ENCODE measurements at regions not wholly inside any gene's neighbourhood (a gene's known extent, or its start where the extent isn't known, plus 50 kb on each side); places are given as distances from the start of the nearest gene placed in this dataset.

DNA sequence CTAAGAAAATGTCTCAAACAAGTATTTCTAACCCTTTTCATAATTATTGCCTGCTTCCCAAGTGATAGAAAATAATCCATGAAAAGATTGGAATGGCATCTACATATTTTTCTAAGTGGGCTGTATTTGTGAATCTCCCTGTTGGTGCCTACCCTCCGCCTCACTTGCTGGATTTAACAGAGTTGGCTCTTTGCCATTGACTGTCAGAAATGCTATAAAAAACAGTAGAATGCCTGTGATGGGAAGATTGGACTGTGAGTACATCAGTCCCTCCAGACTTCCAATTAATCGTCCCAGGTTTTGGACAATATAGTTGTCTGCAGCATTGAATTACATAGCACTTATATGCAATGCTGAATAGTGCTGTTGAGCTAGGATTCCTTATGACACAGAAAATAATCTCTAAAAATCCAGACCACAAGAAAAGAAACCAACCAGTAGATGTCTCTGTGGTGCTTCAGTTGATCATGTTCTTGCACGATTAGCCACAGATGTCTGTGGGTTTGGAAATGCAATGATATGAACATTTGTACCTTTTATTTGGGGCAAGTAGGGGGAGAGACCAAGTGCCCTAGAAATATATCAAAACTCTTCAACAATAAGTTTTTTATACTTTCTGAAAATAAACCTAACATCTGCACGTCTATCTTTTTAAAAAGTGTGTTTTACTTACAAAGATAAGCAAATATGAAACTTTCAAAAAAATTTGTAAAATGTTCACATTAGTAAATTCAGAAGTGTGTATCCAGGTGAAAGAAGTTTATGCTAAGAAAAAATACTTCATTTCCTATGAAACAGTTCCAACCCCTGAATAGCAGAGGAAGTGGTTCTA, 88.5 kb downstream of the DYNAP start:
- DNase-seq (ENCODE audit: low read depth), result peak; percentile 37
- no peak overlapping the region for H3K4me3 ChIP-seq (ENCODE audit: low read length)
- TF ChIP-seq, protein P1, sequence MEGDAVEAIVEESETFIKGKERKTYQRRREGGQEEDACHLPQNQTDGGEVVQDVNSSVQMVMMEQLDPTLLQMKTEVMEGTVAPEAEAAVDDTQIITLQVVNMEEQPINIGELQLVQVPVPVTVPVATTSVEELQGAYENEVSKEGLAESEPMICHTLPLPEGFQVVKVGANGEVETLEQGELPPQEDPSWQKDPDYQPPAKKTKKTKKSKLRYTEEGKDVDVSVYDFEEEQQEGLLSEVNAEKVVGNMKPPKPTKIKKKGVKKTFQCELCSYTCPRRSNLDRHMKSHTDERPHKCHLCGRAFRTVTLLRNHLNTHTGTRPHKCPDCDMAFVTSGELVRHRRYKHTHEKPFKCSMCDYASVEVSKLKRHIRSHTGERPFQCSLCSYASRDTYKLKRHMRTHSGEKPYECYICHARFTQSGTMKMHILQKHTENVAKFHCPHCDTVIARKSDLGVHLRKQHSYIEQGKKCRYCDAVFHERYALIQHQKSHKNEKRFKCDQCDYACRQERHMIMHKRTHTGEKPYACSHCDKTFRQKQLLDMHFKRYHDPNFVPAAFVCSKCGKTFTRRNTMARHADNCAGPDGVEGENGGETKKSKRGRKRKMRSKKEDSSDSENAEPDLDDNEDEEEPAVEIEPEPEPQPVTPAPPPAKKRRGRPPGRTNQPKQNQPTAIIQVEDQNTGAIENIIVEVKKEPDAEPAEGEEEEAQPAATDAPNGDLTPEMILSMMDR (conservative IDR thresholded peaks at IDR 0.05; ENCODE audit: low read depth, low read length), result peak; percentile 58

- peak; percentile 46 for DNase-seq (ENCODE audit: low read depth)
- H3K4me3 ChIP-seq (ENCODE audit: low read length), result no peak overlapping the region
- TF ChIP-seq, protein P1 (conservative IDR thresholded peaks at IDR 0.05; ENCODE audit: low read depth, low read length), result no peak
These were observed 93.7 kb downstream of the DYNAP start for GRCh38 chr18:54684784-54685183.

DNA sequence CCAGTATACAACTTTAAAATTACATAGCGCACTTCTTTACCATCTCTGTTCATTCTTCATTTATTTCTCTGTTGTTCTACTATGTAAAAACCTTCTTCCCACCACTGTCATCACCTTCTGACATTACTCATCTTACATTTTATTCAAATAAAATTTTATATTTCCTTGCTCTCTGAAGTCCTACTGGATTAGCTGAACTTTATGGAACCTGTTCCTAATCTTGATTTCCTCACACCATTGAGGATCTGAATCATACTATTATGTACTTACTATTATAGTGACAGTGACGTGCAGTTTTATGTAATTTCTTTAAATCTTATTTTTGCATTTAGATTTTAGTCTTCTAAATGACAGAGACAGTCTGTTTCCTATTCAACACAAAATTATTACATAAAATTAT, 98.3 kb downstream of the DYNAP start:
- DNase-seq (ENCODE audit: low read depth), result no peak
- TF ChIP-seq, protein P1 (conservative IDR thresholded peaks at IDR 0.05; ENCODE audit: low read depth, low read length), result no peak
- no peak overlapping the region for H3K4me3 ChIP-seq (ENCODE audit: low read length)

- TF ChIP-seq, protein P1 (conservative IDR thresholded peaks at IDR 0.05; ENCODE audit: low read depth, low read length), result no peak
- DNase-seq (ENCODE audit: low read depth), result no peak
- H3K4me3 ChIP-seq (ENCODE audit: low read length), result no peak overlapping the region
These were observed 99.2 kb downstream of the DYNAP start for GRCh38 chr18:54690198-54690597.

- no peak for DNase-seq (ENCODE audit: low read depth)
- no peak overlapping the region for H3K4me3 ChIP-seq (ENCODE audit: low read length)
- TF ChIP-seq, protein P1 (conservative IDR thresholded peaks at IDR 0.05; ENCODE audit: low read depth, low read length), result no peak
These were observed 101.4 kb downstream of the DYNAP start for GRCh38 chr18:54692463-54692862.

- no peak for DNase-seq (ENCODE audit: low read depth)
- TF ChIP-seq, protein P1 (conservative IDR thresholded peaks at IDR 0.05; ENCODE audit: low read depth, low read length), result no peak
- H3K4me3 ChIP-seq (ENCODE audit: low read length), result no peak overlapping the region
These were observed 105.7 kb downstream of the DYNAP start for GRCh38 chr18:54696616-54697293.
